BLaER1 treated with 17β-estradiol and CSF1 and Interleukin-3, amounts not matched to agents 10 nM and 100 nM (cell line): ENCODE measurements at regions not wholly inside any gene's neighbourhood (a gene's known extent, or its start where the extent isn't known, plus 50 kb on each side); places are given as distances from the start of the nearest gene placed in this dataset.

Source experiments
- H3K27ac ChIP-seq, 11 experiments: shearing (Covaris generic); formaldehyde crosslinking; 2 replicates each; pipeline ENCODE4 v1.8.1; 2022
- H3K27me3 ChIP-seq, 11 experiments: shearing (Covaris generic); formaldehyde crosslinking; 2 replicates each; pipeline ENCODE4 v1.8.1; 2022
- H3K36me3 ChIP-seq, 11 experiments: shearing (Covaris generic); formaldehyde crosslinking; 2 replicates each; pipeline ENCODE4 v1.8.1; 2022
- H3K4me1 ChIP-seq, 10 experiments: shearing (Covaris generic); formaldehyde crosslinking; 2 replicates each; pipeline ENCODE4 v1.8.1; 2022
- H3K4me2 ChIP-seq, 11 experiments: shearing (Covaris generic); formaldehyde crosslinking; 2 replicates each; pipeline ENCODE4 v1.8.1; 2022
- H3K4me3 ChIP-seq, 10 experiments: shearing (Covaris generic); formaldehyde crosslinking; 2 replicates each; pipeline ENCODE4 v1.8.1; 2022
- H3K9ac ChIP-seq, 11 experiments: shearing (Covaris generic); formaldehyde crosslinking; 2 replicates each; pipeline ENCODE4 v1.8.1; 2022
- H3K9me3 ChIP-seq, 11 experiments: shearing (Covaris generic); formaldehyde crosslinking; replicated peaks in 1 of 11; 2 replicates each; pipeline ENCODE4 v1.8.1; 2022
- H4K20me1 ChIP-seq, 11 experiments: shearing (Covaris generic); formaldehyde crosslinking; 2 replicates each; pipeline ENCODE4 v1.8.1; 2022
- Cebpa-rat ChIP-seq, 11 experiments: shearing (Covaris generic); IDR thresholded peaks; 2 replicates each; pipeline ENCODE4 v1.8.1; 2022

GRCh38 chr5:120083851-120084542, 380.1 kb upstream of the PRR16 start:
- TF ChIP-seq Cebpa-rat (IDR thresholded peaks at IDR 0.05): no peak
- H3K4me3 ChIP-seq: no peak overlapping the region
- no peaks in the 10 kb centered on the region for H3K9me3 ChIP-seq
- no peak overlapping the region for H3K27ac ChIP-seq
- no peaks in the 10 kb centered on the region for H3K27me3 ChIP-seq
- H4K20me1 ChIP-seq: no peaks in the 10 kb centered on the region
- H3K4me1 ChIP-seq: peaks cover 0 to 16% (median 1%) of the 10 kb centered on the region in 10 experiments; a peak in 6 of 20 replicates
- H3K36me3 ChIP-seq: no peaks in the 10 kb centered on the region
- H3K4me2 ChIP-seq: no peak overlapping the region
- no peak overlapping the region for H3K9ac ChIP-seq

GRCh38 chr5:120084543-120084870, 379.6 kb upstream of the PRR16 start:
- Histone ChIP-seq H3K9me3 (no peaks in the 10 kb centered on the region), H3K4me1 (peaks cover 0 to 21% (median 2%) of the 10 kb centered on the region in 10 experiments; a peak in 6 of 20 replicates), H3K27me3 (no peaks in the 10 kb centered on the region), H3K4me2 (no peak overlapping the region), H3K4me3 (no peak overlapping the region), H3K36me3 (no peaks in the 10 kb centered on the region), H3K9ac (no peak overlapping the region), H4K20me1 (no peaks in the 10 kb centered on the region), H3K27ac (no peak overlapping the region)
- no peak for TF ChIP-seq Cebpa-rat (IDR thresholded peaks at IDR 0.05)

- Histone ChIP-seq H3K4me3 (no peak overlapping the region), H3K9ac (no peak overlapping the region), H3K27me3 (no peaks in the 10 kb centered on the region), H3K36me3 (no peaks in the 10 kb centered on the region), H3K4me2 (no peak overlapping the region), H4K20me1 (no peaks in the 10 kb centered on the region), H3K27ac (no peak overlapping the region), H3K4me1 (peaks cover 0 to 27% (median 2%) of the 10 kb centered on the region in 10 experiments; a peak in 6 of 20 replicates), H3K9me3 (no peaks in the 10 kb centered on the region)
- no peak for TF ChIP-seq Cebpa-rat (IDR thresholded peaks at IDR 0.05)
Observed at GRCh38 chr5:120086081-120086480, 378.0 kb upstream of the PRR16 start.

- no peaks in the 10 kb centered on the region for H3K36me3 ChIP-seq
- TF ChIP-seq Cebpa-rat (IDR thresholded peaks at IDR 0.05): no peak
- H3K4me1 ChIP-seq: peaks cover 0 to 27% (median 2%) of the 10 kb centered on the region in 10 experiments; a peak in 6 of 20 replicates
- H3K27ac ChIP-seq: peak overlapping the region in 1 of 11 experiments; percentile 3; a peak in 1 of 22 replicates
- peak overlapping the region in 5 of 11 experiments; percentile 5 to 70 (median 17); a peak in 5 of 22 replicates for H3K4me2 ChIP-seq
- no peaks in the 10 kb centered on the region for H4K20me1 ChIP-seq
- no peaks in the 10 kb centered on the region for H3K9me3 ChIP-seq
- H3K9ac ChIP-seq: no peak overlapping the region
- H3K4me3 ChIP-seq: no peak overlapping the region
- no peaks in the 10 kb centered on the region for H3K27me3 ChIP-seq
Observed at GRCh38 chr5:120088412-120088811, 375.7 kb upstream of the PRR16 start.

- Histone ChIP-seq H3K9ac (no peak overlapping the region), H3K9me3 (no peaks in the 10 kb centered on the region), H4K20me1 (no peaks in the 10 kb centered on the region), H3K27ac (peak overlapping the region in 1 of 11 experiments; percentile 3; a peak in 1 of 22 replicates), H3K27me3 (no peaks in the 10 kb centered on the region), H3K4me2 (peak overlapping the region in 5 of 11 experiments; percentile 5 to 70 (median 13); a peak in 7 of 22 replicates), H3K4me1 (peaks cover 0 to 27% (median 2%) of the 10 kb centered on the region in 10 experiments; a peak in 6 of 20 replicates), H3K4me3 (no peak overlapping the region), H3K36me3 (no peaks in the 10 kb centered on the region)
- TF ChIP-seq Cebpa-rat (IDR thresholded peaks at IDR 0.05): no peak
Observed at GRCh38 chr5:120088836-120089235, 375.3 kb upstream of the PRR16 start.

- no peak for TF ChIP-seq Cebpa-rat (IDR thresholded peaks at IDR 0.05)
- Histone ChIP-seq H3K36me3 (no peaks in the 10 kb centered on the region), H3K27ac (no peak overlapping the region), H3K4me3 (no peak overlapping the region), H3K9me3 (no peaks in the 10 kb centered on the region), H4K20me1 (no peaks in the 10 kb centered on the region), H3K27me3 (no peaks in the 10 kb centered on the region), H3K9ac (no peak overlapping the region), H3K4me2 (no peak overlapping the region), H3K4me1 (peaks cover 0 to 27% (median 2%) of the 10 kb centered on the region in 10 experiments; a peak in 6 of 20 replicates)
Observed at GRCh38 chr5:120091376-120091948, 372.6 kb upstream of the PRR16 start.

- H3K9ac ChIP-seq: no peak overlapping the region
- no peaks in the 10 kb centered on the region for H3K36me3 ChIP-seq
- H3K27me3 ChIP-seq: no peaks in the 10 kb centered on the region
- H3K4me1 ChIP-seq: peaks cover 0 to 24% (median 2%) of the 10 kb centered on the region in 10 experiments; a peak in 6 of 20 replicates
- no peak overlapping the region for H3K4me3 ChIP-seq
- no peak for TF ChIP-seq Cebpa-rat (IDR thresholded peaks at IDR 0.05)
- no peaks in the 10 kb centered on the region for H3K9me3 ChIP-seq
- H4K20me1 ChIP-seq: no peaks in the 10 kb centered on the region
- no peak overlapping the region for H3K4me2 ChIP-seq
- no peak overlapping the region for H3K27ac ChIP-seq
Observed at GRCh38 chr5:120092649-120093048, 371.5 kb upstream of the PRR16 start.

GRCh38 chr5:120093178-120093577, 370.9 kb upstream of the PRR16 start:
- no peak for TF ChIP-seq Cebpa-rat (IDR thresholded peaks at IDR 0.05)
- no peaks in the 10 kb centered on the region for H3K36me3 ChIP-seq

GRCh38 chr5:120096413-120096812, 367.7 kb upstream of the PRR16 start:
- H3K9me3 ChIP-seq: no peaks in the 10 kb centered on the region

More at GRCh38 chr5:120093178-120093577, 370.9 kb upstream of the PRR16 start:
- H3K27ac ChIP-seq: no peak overlapping the region
- H4K20me1 ChIP-seq: no peaks in the 10 kb centered on the region
- no peak overlapping the region for H3K9ac ChIP-seq
- no peak overlapping the region for H3K4me3 ChIP-seq
- H3K9me3 ChIP-seq: no peaks in the 10 kb centered on the region
- H3K27me3 ChIP-seq: no peaks in the 10 kb centered on the region
- H3K4me1 ChIP-seq: peaks cover 0 to 19% (median 2%) of the 10 kb centered on the region in 10 experiments; a peak in 6 of 20 replicates
- H3K4me2 ChIP-seq: no peak overlapping the region

More at GRCh38 chr5:120096413-120096812, 367.7 kb upstream of the PRR16 start:
- Histone ChIP-seq H3K4me3 (no peak overlapping the region), H3K9ac (no peak overlapping the region), H4K20me1 (no peaks in the 10 kb centered on the region), H3K4me1 (no peaks in the 10 kb centered on the region; a peak in 1 of 20 replicates), H3K27me3 (no peaks in the 10 kb centered on the region), H3K36me3 (no peaks in the 10 kb centered on the region), H3K4me2 (peak overlapping the region in 2 of 11 experiments; percentile 27 to 56; a peak in 3 of 22 replicates), H3K27ac (no peak overlapping the region)
- TF ChIP-seq Cebpa-rat (IDR thresholded peaks at IDR 0.05): no peak
